NT2/D1 (cell line): ENCODE measurements at regions not wholly inside any gene's neighbourhood (a gene's known extent, or its start where the extent isn't known, plus 50 kb on each side); places are given as distances from the start of the nearest gene placed in this dataset.
A peak's percentile ranks its signal among the peaks of the same experiment; 100 is the strongest.
"Not testable (repeated sequence)": the region's sequence is repeated elsewhere in the genome, so short reads cannot be mapped to it uniquely, and the experiment has no call there.

Experiments
- DNase-seq: peaks from one replicate; pipeline ENCODE4 v3.0.0-alpha.2; 2011; ENCODE audit warnings: low read depth, low spot score
- H3K27me3 ChIP-seq: 2 replicates; pipeline ENCODE4 v1.6.0; 2011; ENCODE audit warnings: mild to moderate bottlenecking; ENCODE audit not compliant: insufficient read length, insufficient read depth
- H3K36me3 ChIP-seq: 2 replicates; pipeline ENCODE4 v1.6.1; 2011; ENCODE audit warnings: mild to moderate bottlenecking, low read length, mixed read lengths; ENCODE audit not compliant: insufficient read depth, insufficient read length
- H3K4me1 ChIP-seq: 2 replicates; pipeline ENCODE4 v1.5.1; 2011; ENCODE audit not compliant: insufficient read depth, insufficient read length
- H3K4me3 ChIP-seq: 2 replicates; pipeline ENCODE4 v1.5.1; 2011; ENCODE audit warnings: low read depth; ENCODE audit not compliant: insufficient read length
- H3K9ac ChIP-seq: 2 replicates; pipeline ENCODE4 v1.6.0; 2011; ENCODE audit warnings: low read depth; ENCODE audit not compliant: insufficient read length
- H3K9me3 ChIP-seq: 2 replicates; pipeline ENCODE4 v1.5.1; 2011; ENCODE audit warnings: mild to moderate bottlenecking, low read length; ENCODE audit not compliant: insufficient read depth
- SUZ12 ChIP-seq: IDR thresholded peaks from 2 replicates; pipeline ENCODE4 v1.6.1; 2011; ENCODE audit not compliant: insufficient read length, insufficient read depth; ENCODE audit errors: extremely low read depth
- YY1 ChIP-seq: IDR thresholded peaks from 2 replicates; pipeline ENCODE4 v1.6.1; 2011; ENCODE audit not compliant: insufficient read length, insufficient read depth
- ZNF274 ChIP-seq: IDR thresholded peaks from 2 replicates; pipeline ENCODE4 v1.6.1; 2011; ENCODE audit warnings: mild to moderate bottlenecking, low read depth, low read length

DNA sequence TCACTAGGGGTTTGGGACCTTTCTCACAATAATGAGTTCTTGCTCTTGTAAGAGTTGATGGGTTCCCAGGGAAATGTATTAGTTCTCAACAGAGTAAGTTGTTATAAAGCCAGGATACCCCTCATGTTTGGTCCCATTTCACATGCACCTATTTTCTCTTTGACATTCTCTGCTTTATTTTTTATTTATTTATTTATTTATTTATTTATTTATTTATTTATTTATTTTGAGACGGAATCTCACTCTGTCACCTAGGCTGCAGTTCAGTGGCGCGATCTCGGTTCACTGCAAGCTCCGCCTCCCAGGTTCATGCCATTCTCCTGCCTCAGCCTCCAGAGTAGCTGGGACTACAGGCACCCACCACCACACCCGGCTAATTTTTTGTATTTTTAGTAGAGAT, 52.2 kb downstream of the ACTRT1 start:
- not testable (repeated sequence) for H3K36me3 ChIP-seq, H3K9me3 ChIP-seq, DNase-seq, H3K4me1 ChIP-seq, H3K4me3 ChIP-seq, H3K27me3 ChIP-seq, H3K9ac ChIP-seq

DNA sequence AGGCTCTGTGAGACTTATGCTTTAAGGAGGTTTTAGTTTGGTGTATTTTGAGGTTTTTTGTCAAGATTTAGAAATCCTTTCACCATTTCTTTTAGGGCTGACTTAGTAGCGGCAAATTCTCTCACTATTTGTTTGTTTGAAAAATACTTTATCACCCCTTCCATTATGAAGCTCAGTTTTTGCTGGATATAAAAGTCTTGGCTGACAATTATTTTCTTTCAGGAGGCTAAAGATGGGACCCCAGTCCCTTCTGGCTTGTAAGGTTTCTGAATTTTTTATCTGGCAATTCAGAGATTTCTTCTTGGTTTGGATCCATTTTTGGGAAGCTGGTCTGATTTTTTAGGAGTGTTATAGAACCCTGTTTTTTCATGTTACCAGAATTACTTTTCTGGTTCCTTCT, 88.5 kb downstream of the ACTRT1 start:
- no peak for DNase-seq
- TF ChIP-seq ZNF274 (no peak), SUZ12 (no peak), YY1 (no peak)
- Histone ChIP-seq H3K36me3 (no peaks in the 10 kb centered on the region), H3K4me1 (no peaks in the 10 kb centered on the region), H3K9ac (no peak overlapping the region), H3K9me3 (no peaks in the 10 kb centered on the region), H3K27me3 (no peaks in the 10 kb centered on the region), H3K4me3 (no peak overlapping the region)

DNA sequence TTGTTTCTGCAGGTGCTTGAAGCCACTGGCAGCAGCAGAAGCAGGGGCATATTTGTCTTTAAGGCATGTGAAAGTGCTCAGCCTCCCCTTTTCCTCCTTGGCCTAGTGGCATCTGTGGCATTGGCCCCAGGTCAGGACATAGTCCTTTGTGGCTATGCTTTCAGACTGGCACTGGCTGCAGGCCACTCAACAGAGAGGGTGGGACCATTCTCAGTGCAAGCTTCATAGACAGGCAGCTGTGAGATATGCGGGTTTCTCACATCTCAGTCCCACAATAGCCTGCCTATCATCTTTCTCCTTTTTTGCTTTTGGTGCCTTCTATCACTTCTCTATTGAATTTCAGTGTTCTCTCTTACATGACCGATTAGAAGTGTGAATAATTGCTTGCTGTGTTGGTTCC, 104.8 kb downstream of the ACTRT1 start:
- no peak for TF ChIP-seq YY1
- TF ChIP-seq SUZ12 = no peak
- TF ChIP-seq ZNF274 = no peak
- DNase-seq = no peak
- no peaks in the 10 kb centered on the region for H3K27me3 ChIP-seq

DNA sequence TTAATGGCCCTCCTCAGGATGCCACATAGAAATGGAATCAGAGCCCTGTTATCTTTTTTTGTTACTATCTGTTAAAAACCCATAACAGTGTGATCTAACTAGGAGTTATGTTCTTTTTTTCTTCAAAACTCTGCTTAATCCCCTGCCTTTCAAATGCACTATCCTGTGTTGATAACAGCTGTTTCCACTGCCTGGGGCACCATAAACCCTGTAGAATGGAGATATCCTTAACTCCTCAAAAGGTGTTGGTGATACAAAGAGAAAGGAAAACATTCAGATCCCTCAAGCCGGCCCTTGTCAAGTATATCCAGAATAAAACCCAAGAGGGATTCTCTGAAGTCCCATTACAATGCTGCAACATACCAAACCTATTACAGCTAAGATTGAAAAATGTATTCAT, 108.6 kb downstream of the ACTRT1 start:
- Histone ChIP-seq H3K27me3 (no peaks in the 10 kb centered on the region), H3K36me3 (no peaks in the 10 kb centered on the region), H3K9me3 (no peaks in the 10 kb centered on the region), H3K9ac (no peak overlapping the region), H3K4me3 (no peak overlapping the region), H3K4me1 (no peaks in the 10 kb centered on the region)
- TF ChIP-seq SUZ12 = no peak
- TF ChIP-seq ZNF274 = no peak
- no peak for TF ChIP-seq YY1
- peak; percentile 13 for DNase-seq

More for the DNA sequence above, 104.8 kb downstream of the ACTRT1 start:
- H3K36me3 ChIP-seq = no peaks in the 10 kb centered on the region
- H3K4me1 ChIP-seq = no peaks in the 10 kb centered on the region
- H3K9me3 ChIP-seq = no peaks in the 10 kb centered on the region
- H3K9ac ChIP-seq = no peak overlapping the region
- no peak overlapping the region for H3K4me3 ChIP-seq

DNA sequence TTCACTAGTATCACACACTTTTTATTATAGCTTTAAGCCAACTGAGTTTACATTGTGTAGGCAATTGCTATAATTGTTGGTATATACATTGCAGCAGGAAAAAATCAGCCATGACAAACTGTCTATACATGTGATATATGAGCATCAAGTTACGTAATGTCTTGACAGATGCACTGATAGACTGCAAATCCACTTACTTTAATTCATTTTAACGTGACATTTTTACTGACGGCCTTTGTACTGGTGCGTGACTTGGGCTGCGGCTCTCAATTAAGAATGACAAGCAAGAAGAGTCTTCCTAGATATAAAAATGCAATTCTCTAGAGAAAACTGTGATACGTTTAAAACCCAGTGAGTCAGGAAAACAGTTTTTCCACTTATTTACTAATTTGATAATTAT, 143.8 kb downstream of the ACTRT1 start:
- no peak for DNase-seq
- no peaks in the 10 kb centered on the region for H3K4me1 ChIP-seq
- H3K9me3 ChIP-seq = no peaks in the 10 kb centered on the region

DNA sequence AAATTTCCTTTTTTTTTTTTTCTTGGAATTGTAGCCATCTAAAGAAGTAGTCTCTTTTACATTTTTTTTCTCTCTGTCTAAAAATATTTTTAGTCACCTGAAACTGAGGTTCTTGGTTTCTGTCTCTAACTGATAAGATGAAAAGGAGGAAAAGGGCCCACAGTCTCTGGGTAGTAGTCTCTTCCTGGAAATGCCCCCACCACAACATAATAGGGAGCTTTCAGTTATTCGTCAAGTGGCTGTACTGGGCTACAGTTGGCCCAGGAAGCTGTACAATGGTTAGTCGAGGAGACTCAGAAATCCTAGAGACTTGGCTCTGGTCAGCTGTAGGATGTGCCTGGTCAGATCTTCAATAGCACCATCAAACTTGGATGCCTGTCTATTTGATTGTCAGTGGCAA, 163.4 kb downstream of the ACTRT1 start:
- DNase-seq = no peak
- no peak for TF ChIP-seq SUZ12
- TF ChIP-seq YY1 = no peak
- no peak for TF ChIP-seq ZNF274
- Histone ChIP-seq H3K27me3 (no peaks in the 10 kb centered on the region), H3K4me1 (no peaks in the 10 kb centered on the region), H3K4me3 (no peak overlapping the region), H3K9ac (no peak overlapping the region), H3K36me3 (no peaks in the 10 kb centered on the region), H3K9me3 (no peaks in the 10 kb centered on the region)

More for the DNA sequence above, 143.8 kb downstream of the ACTRT1 start:
- H3K36me3 ChIP-seq = no peaks in the 10 kb centered on the region
- TF ChIP-seq YY1 = no peak
- no peak for TF ChIP-seq ZNF274
- TF ChIP-seq SUZ12 = no peak
- no peak overlapping the region for H3K4me3 ChIP-seq
- no peak overlapping the region for H3K9ac ChIP-seq
- no peaks in the 10 kb centered on the region for H3K27me3 ChIP-seq

DNA sequence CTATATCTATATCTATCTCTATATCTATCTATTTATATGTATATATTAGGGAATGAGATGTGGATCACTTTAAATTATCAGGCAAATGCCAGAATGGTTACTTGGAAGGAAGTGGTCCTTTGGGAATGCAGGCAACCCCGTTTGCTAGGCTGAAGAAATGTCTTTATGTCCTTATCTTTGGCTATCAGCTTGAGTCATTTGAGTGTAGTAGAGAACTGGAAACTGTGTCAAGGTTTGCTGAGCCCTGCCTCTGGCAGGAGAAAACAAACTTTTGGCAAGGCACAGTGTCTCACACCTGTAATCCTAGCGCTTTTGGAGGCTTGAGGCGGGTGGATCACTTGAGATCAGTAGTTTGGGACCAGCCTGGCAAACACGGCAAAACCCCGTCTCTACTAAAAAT, 167.3 kb downstream of the ACTRT1 start:
- H3K9ac ChIP-seq = no peak overlapping the region
- H3K36me3 ChIP-seq = no peaks in the 10 kb centered on the region
- no peaks in the 10 kb centered on the region for H3K9me3 ChIP-seq
- H3K4me3 ChIP-seq = no peak overlapping the region
- no peak for DNase-seq
- H3K27me3 ChIP-seq = no peaks in the 10 kb centered on the region
- H3K4me1 ChIP-seq = no peaks in the 10 kb centered on the region
- TF ChIP-seq ZNF274 (no peak), SUZ12 (no peak), YY1 (no peak)

DNA sequence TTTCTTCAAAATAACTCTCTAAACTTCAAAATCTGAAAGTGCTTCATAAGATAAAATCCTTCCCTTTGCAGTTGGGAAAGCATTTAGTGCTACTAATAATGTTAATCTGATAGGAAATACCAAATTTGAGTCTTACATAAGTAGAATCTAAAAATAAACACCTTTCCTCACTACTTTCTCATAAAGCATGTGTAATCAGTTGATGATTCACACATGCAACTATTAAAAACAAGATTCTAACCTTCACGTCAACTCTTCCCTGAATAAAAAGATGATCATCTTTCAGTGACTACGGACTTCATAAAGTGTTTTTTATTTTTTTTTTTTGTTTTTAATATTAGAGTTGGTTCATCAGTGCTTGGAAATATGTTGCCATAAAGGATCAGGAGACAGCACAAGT, 172.6 kb downstream of the ACTRT1 start:
- Histone ChIP-seq H3K27me3 (no peaks in the 10 kb centered on the region), H3K9me3 (no peaks in the 10 kb centered on the region), H3K4me3 (no peak overlapping the region), H3K4me1 (no peaks in the 10 kb centered on the region), H3K9ac (no peak overlapping the region), H3K36me3 (no peaks in the 10 kb centered on the region)
- DNase-seq = no peak
- TF ChIP-seq SUZ12 (no peak), ZNF274 (no peak), YY1 (no peak)
